ENCODE measurements at regions not wholly inside any gene's neighbourhood (a gene's known extent, or its start where the extent isn't known, plus 50 kb on each side); places are given as distances from the start of the nearest gene placed in this dataset.
"Not testable (repeated sequence)": the region's sequence is repeated elsewhere in the genome, so short reads cannot be mapped to it uniquely, and the experiment has no call there.

DNA sequence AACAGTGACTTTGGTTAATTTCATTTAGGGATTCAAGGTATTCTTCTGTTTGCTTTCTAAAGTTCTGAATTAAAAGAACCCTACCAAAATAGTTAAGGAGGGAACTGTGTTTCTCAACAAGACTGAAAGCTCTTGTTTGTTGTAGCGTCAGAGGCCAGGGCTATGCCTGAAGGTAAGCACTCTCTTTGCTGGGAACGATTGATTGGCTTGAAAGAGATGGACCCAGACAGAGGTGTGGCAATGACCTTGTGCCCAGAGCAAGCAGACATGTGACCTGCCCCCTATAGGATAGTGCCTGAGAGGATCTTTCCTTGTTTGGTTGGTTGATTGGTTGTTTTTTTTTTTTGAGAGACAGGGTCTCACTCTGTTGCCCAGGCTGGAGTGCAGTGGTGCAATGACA is 68.3 kb upstream of the CECR2 start:
- no CpG with 5 or more reads among the region's 2 CpGs for WGBS (ENCODE audit: insufficient coverage, low coverage, low lambda C conversion rate, missing lambda C conversion rate)
- H3K27ac ChIP-seq, result no peak overlapping the region
- H3K4me3 ChIP-seq, result no peak overlapping the region
- ATAC-seq, result peak; percentile 71 to 82 (median 76)
- intact Hi-C loops (cut with DNase I), result no loop called here
- no peaks in the 10 kb centered on the region for H3K27me3 ChIP-seq
- no peaks in the 10 kb centered on the region for H3K36me3 ChIP-seq
- H3K4me1 ChIP-seq, result peaks cover 0 to 25% (median 3%) of the 10 kb centered on the region in 4 donors
- TF ChIP-seq, protein P1, sequence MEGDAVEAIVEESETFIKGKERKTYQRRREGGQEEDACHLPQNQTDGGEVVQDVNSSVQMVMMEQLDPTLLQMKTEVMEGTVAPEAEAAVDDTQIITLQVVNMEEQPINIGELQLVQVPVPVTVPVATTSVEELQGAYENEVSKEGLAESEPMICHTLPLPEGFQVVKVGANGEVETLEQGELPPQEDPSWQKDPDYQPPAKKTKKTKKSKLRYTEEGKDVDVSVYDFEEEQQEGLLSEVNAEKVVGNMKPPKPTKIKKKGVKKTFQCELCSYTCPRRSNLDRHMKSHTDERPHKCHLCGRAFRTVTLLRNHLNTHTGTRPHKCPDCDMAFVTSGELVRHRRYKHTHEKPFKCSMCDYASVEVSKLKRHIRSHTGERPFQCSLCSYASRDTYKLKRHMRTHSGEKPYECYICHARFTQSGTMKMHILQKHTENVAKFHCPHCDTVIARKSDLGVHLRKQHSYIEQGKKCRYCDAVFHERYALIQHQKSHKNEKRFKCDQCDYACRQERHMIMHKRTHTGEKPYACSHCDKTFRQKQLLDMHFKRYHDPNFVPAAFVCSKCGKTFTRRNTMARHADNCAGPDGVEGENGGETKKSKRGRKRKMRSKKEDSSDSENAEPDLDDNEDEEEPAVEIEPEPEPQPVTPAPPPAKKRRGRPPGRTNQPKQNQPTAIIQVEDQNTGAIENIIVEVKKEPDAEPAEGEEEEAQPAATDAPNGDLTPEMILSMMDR (IDR thresholded peaks at IDR 0.05), result no peak
- no peak for TF ChIP-seq POLR2A (IDR thresholded peaks at IDR 0.05)
- no peak for DNase-seq
- no peaks in the 10 kb centered on the region for H3K9me3 ChIP-seq

GRCh38 chr22:17298805-17299502 is 70.3 kb upstream of the CECR2 start:
- WGBS (ENCODE audit: insufficient coverage, low coverage, low lambda C conversion rate, missing lambda C conversion rate), result 7% methylated on average over 3 of the region's 7 CpGs
- intact Hi-C loops (cut with DNase I); H3K9me3 ChIP-seq; H3K4me3 ChIP-seq; H3K27me3 ChIP-seq; H3K36me3 ChIP-seq: not testable (repeated sequence)
- ATAC-seq, result peak; percentile 82 to 94 (median 92)
- Histone ChIP-seq H3K27ac (peak overlapping the region in 2 of 3 donors; percentile 70 to 76), H3K4me1 (peaks cover 0 to 25% (median 3%) of the 10 kb centered on the region in 4 donors)
- DNase-seq, result peak; percentile 64 to 87 (median 83)

- TF ChIP-seq POLR2A (IDR thresholded peaks at IDR 0.05), result no peak
- TF ChIP-seq, protein P1 (IDR thresholded peaks at IDR 0.05), result no peak
- H3K27me3 ChIP-seq, result no peaks in the 10 kb centered on the region
- WGBS (ENCODE audit: insufficient coverage, low coverage, low lambda C conversion rate, missing lambda C conversion rate), result 77% methylated on average over 3 of the region's 3 CpGs
- no peaks in the 10 kb centered on the region for H3K9me3 ChIP-seq
- no peak overlapping the region for H3K4me3 ChIP-seq
- no peak for ATAC-seq
- no peaks in the 10 kb centered on the region for H3K36me3 ChIP-seq
- intact Hi-C loops (cut with DNase I), result no loop called here
- H3K27ac ChIP-seq, result no peak overlapping the region
- peaks cover 0 to 3% (median 0%) of the 10 kb centered on the region in 4 donors for H3K4me1 ChIP-seq
- DNase-seq, result peak in 1 of 3 donors; percentile 1
These were observed 66.4 kb upstream of the ADA2 start for GRCh38 chr22:17285656-17286055.

DNA sequence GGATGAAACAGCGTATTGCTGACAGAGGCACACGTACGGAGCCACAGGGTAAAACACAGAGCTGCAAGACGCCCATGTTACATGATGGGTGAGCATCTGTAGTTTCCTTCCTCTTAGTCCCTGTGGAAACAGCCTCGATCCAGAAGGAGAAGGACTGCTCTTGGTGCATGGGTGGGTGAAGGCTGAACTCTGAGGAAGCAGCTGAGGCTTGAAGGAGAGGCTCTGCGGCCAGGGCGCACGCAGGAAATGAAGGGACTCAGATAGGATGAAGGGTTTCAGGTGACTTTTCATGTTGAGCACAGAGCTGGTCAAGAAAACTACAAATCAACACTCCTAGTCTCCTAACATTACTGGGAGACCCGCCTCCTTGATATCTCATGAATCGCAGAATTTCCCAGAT is 65.7 kb upstream of the ADA2 start:
- WGBS (ENCODE audit: insufficient coverage, low coverage, low lambda C conversion rate, missing lambda C conversion rate), result 73% methylated on average over 9 of the region's 10 CpGs
- Histone ChIP-seq H3K4me1 (peaks cover 0 to 3% (median 0%) of the 10 kb centered on the region in 4 donors), H3K27ac (no peak overlapping the region), H3K36me3 (no peaks in the 10 kb centered on the region), H3K4me3 (no peak overlapping the region), H3K27me3 (no peaks in the 10 kb centered on the region), H3K9me3 (no peaks in the 10 kb centered on the region)
- ATAC-seq (no peak), DNase-seq (peak in 2 of 3 donors; percentile 9 to 11)
- intact Hi-C loops (cut with DNase I), result no loop called here
- TF ChIP-seq, protein P1 (IDR thresholded peaks at IDR 0.05), result no peak
- TF ChIP-seq POLR2A (IDR thresholded peaks at IDR 0.05), result no peak

DNA sequence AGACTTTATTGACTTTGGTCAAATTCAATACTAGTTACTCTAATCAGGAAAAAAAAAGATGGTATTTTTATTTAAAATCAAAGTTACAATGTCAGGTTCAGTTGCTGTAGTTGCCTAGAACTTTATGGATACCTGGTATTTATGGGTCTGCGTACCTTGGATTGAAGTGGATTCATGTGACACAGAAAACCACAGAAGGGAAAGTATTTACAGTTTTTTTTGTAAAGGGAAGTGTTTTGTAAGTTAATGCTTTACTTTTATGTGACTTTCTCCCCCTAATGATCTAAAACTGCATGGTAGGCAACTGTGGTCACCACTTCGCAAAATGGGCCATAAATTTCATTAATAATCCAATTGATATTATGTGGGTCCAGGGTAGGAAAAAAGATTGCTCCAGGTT is 65.2 kb upstream of the ADA2 start:
- Histone ChIP-seq H3K4me3 (no peak overlapping the region), H3K27me3 (no peaks in the 10 kb centered on the region), H3K27ac (no peak overlapping the region), H3K4me1 (peaks cover 0 to 3% (median 0%) of the 10 kb centered on the region in 4 donors), H3K9me3 (no peaks in the 10 kb centered on the region), H3K36me3 (no peaks in the 10 kb centered on the region)
- intact Hi-C loops (cut with DNase I), result no loop called here
- DNase-seq, result no peak
- no peak for ATAC-seq
- TF ChIP-seq POLR2A (IDR thresholded peaks at IDR 0.05), result no peak
- TF ChIP-seq, protein P1 (IDR thresholded peaks at IDR 0.05), result no peak
- 60% methylated on average over 2 of the region's 2 CpGs for WGBS (ENCODE audit: insufficient coverage, low coverage, low lambda C conversion rate, missing lambda C conversion rate)

- H3K36me3 ChIP-seq; intact Hi-C loops (cut with DNase I); H3K4me1 ChIP-seq: not testable (repeated sequence)
These were observed 64.6 kb upstream of the ADA2 start for GRCh38 chr22:17283865-17284264.

More at GRCh38 chr22:17283865-17284264, 64.6 kb upstream of the ADA2 start:
- 86% methylated on average over 10 of the region's 10 CpGs for WGBS (ENCODE audit: insufficient coverage, low coverage, low lambda C conversion rate, missing lambda C conversion rate)
- DNase-seq, result peak in 1 of 3 donors; percentile 19
- H3K4me3 ChIP-seq, H3K27me3 ChIP-seq, ATAC-seq, H3K9me3 ChIP-seq, H3K27ac ChIP-seq: not testable (repeated sequence)

Measured in right lobe of liver (tissue), 6 donors.